ENCODE measurements at regions not wholly inside any gene's neighbourhood (a gene's known extent, or its start where the extent isn't known, plus 50 kb on each side); places are given as distances from the start of the nearest gene placed in this dataset.

DNA sequence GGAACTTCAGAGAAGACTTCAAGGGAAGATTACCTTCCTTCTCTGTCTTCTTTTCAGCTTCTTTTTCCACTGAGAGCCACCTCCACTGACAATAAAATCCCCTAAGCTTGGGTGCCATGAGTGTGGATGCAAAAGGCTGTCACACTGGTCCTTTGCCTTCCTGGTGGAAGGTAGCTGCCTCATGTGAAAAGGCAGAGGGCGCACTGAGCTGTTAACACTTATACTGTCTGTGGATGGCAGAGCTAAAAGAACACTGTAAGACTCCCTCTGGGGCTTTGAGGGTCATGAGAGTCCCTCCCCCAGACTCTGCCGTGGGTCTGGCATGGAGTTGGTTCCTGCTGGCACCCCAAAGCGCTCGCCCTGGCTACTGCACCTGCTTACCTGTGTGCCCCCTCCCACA is 536.7 kb upstream of the IMPG1 start:
- H4K20me1 ChIP-seq (ENCODE audit: insufficient read depth, low read length) = no peaks in the 10 kb centered on the region
- H3K79me2 ChIP-seq (ENCODE audit: low read length) = no peaks in the 10 kb centered on the region
- no peak overlapping the region for H3K27ac ChIP-seq (ENCODE audit: low read length)
- no peak overlapping the region for H3K9ac ChIP-seq (ENCODE audit: low read length)
- no peaks in the 10 kb centered on the region for H3K27me3 ChIP-seq (ENCODE audit: low read depth, low read length)
- TF ChIP-seq EZH2phosphoT487 (IDR thresholded peaks at IDR 0.05; ENCODE audit: low read depth) = no peak
- TF ChIP-seq, protein P1, sequence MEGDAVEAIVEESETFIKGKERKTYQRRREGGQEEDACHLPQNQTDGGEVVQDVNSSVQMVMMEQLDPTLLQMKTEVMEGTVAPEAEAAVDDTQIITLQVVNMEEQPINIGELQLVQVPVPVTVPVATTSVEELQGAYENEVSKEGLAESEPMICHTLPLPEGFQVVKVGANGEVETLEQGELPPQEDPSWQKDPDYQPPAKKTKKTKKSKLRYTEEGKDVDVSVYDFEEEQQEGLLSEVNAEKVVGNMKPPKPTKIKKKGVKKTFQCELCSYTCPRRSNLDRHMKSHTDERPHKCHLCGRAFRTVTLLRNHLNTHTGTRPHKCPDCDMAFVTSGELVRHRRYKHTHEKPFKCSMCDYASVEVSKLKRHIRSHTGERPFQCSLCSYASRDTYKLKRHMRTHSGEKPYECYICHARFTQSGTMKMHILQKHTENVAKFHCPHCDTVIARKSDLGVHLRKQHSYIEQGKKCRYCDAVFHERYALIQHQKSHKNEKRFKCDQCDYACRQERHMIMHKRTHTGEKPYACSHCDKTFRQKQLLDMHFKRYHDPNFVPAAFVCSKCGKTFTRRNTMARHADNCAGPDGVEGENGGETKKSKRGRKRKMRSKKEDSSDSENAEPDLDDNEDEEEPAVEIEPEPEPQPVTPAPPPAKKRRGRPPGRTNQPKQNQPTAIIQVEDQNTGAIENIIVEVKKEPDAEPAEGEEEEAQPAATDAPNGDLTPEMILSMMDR (IDR thresholded peaks at IDR 0.05; ENCODE audit: low read depth, low read length) = no peak
- no peak overlapping the region for H3K4me3 ChIP-seq (ENCODE audit: low read length)
- H3K36me3 ChIP-seq (replicated peaks; ENCODE audit: low read depth, low read length) = no peaks in the 10 kb centered on the region
- peaks cover 5% of the 10 kb centered on the region; the same call in 1 of the 2 replicates for H3K4me1 ChIP-seq (ENCODE audit: low read length)
- 0 out of 2 replicates have a peak, but pooled peaks cover 3% of the 10 kb centered on the region for H3K9me3 ChIP-seq (ENCODE audit: insufficient read depth, low read length)
- no peak overlapping the region for H3K4me2 ChIP-seq (ENCODE audit: low read length)
- H2AFZ ChIP-seq (ENCODE audit: low read depth, low read length) = no peak overlapping the region

DNA sequence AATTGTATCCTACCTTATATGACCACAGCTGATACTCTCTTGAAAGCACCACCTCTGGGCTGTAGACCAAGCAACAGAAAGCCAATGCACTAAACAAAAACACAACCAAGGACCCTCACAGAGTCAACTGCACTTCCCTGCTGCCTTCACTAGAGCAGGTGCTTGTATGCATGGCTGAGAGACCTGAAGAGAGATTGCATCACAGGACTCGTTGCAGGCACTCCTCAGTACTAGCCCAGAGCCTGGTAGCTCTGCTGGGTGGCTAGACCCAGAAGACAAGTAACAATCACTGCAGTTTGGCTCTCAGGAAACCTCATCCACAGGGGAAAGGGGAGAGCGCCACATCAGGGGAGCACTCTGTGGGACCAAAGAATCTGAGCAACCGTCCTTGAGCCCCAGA is 521.6 kb upstream of the IMPG1 start:
- TF ChIP-seq, protein P1 (IDR thresholded peaks at IDR 0.05; ENCODE audit: low read depth, low read length) = no peak
- no peak for TF ChIP-seq EZH2phosphoT487 (IDR thresholded peaks at IDR 0.05; ENCODE audit: low read depth)
- no peak overlapping the region for H3K9ac ChIP-seq (ENCODE audit: low read length)
- no peak overlapping the region for H3K27ac ChIP-seq (ENCODE audit: low read length)
- no peak overlapping the region for H3K4me2 ChIP-seq (ENCODE audit: low read length)
- H3K27me3 ChIP-seq (ENCODE audit: low read depth, low read length) = no peaks in the 10 kb centered on the region
- no peaks in the 10 kb centered on the region for H4K20me1 ChIP-seq (ENCODE audit: insufficient read depth, low read length)
- H3K79me2 ChIP-seq (ENCODE audit: low read length) = no peaks in the 10 kb centered on the region
- H3K4me1 ChIP-seq (ENCODE audit: low read length) = peaks cover 20% of the 10 kb centered on the region
- no peak overlapping the region for H2AFZ ChIP-seq (ENCODE audit: low read depth, low read length)
- H3K4me3 ChIP-seq (ENCODE audit: low read length) = no peak overlapping the region
- H3K36me3 ChIP-seq (replicated peaks; ENCODE audit: low read depth, low read length) = peaks cover 5% of the 10 kb centered on the region
- H3K9me3 ChIP-seq (ENCODE audit: insufficient read depth, low read length) = no peaks in the 10 kb centered on the region

DNA sequence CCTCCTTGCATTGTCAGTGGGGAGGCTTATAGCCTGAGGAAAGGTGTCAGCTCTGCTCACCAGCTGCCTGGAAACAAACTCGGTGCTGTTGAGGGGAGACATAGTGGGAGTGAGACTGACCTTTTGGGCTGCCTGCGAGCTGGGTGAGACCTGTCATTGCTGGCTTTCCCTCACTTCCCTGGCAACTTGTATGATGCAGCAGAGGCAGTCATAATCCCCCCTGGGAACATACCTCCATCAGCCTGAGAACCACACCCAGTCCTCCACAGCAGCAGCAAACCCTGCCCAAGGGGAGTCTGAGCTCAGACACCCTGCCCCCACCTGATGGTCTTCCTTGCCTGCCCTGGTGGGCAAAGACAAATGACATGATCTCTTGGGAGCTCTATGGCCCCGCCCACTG is 521.2 kb upstream of the IMPG1 start:
- no peak overlapping the region for H3K4me2 ChIP-seq (ENCODE audit: low read length)
- no peak overlapping the region for H3K27ac ChIP-seq (ENCODE audit: low read length)
- H3K9me3 ChIP-seq (ENCODE audit: insufficient read depth, low read length) = no peaks in the 10 kb centered on the region
- no peak overlapping the region for H3K9ac ChIP-seq (ENCODE audit: low read length)
- H3K36me3 ChIP-seq (replicated peaks; ENCODE audit: low read depth, low read length) = peaks cover 3% of the 10 kb centered on the region
- peak overlapping the region; percentile 45; the same call in 1 of the 2 replicates for H2AFZ ChIP-seq (ENCODE audit: low read depth, low read length)
- H3K4me3 ChIP-seq (ENCODE audit: low read length) = no peak overlapping the region
- TF ChIP-seq EZH2phosphoT487 (IDR thresholded peaks at IDR 0.05; ENCODE audit: low read depth) = no peak
- TF ChIP-seq, protein P1 (IDR thresholded peaks at IDR 0.05; ENCODE audit: low read depth, low read length) = no peak
- peaks cover 15% of the 10 kb centered on the region for H3K4me1 ChIP-seq (ENCODE audit: low read length)
- H3K27me3 ChIP-seq (ENCODE audit: low read depth, low read length) = no peaks in the 10 kb centered on the region
- no peaks in the 10 kb centered on the region for H3K79me2 ChIP-seq (ENCODE audit: low read length)
- no peaks in the 10 kb centered on the region for H4K20me1 ChIP-seq (ENCODE audit: insufficient read depth, low read length)

DNA sequence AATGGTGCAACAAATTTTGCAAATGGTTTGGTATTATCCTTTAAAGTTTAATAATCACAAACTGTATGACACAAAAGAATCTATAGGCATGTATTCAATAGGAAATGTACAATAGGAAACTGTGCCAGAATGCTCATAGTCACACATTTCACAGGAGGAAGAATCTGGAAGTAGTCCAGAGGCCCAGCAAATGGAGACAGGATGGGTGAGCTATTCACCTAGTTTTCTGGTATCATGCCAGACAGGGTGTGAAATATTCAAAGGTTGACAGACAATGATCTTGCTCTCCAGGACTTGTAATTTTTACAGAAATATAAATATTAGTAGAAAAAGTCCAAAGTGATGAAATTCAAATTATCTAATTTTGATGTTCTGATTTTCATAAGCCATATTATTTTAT is 520.1 kb upstream of the IMPG1 start:
- H3K36me3 ChIP-seq (replicated peaks; ENCODE audit: low read depth, low read length) = no peaks in the 10 kb centered on the region
- H3K27ac ChIP-seq (ENCODE audit: low read length) = no peak overlapping the region
- H3K4me3 ChIP-seq (ENCODE audit: low read length) = no peak overlapping the region
- no peaks in the 10 kb centered on the region for H3K27me3 ChIP-seq (ENCODE audit: low read depth, low read length)
- no peaks in the 10 kb centered on the region for H3K79me2 ChIP-seq (ENCODE audit: low read length)
- no peak overlapping the region for H3K9ac ChIP-seq (ENCODE audit: low read length)
- H3K4me1 ChIP-seq (ENCODE audit: low read length) = peaks cover 15% of the 10 kb centered on the region
- no peak for TF ChIP-seq EZH2phosphoT487 (IDR thresholded peaks at IDR 0.05; ENCODE audit: low read depth)
- TF ChIP-seq, protein P1 (IDR thresholded peaks at IDR 0.05; ENCODE audit: low read depth, low read length) = no peak
- no peaks in the 10 kb centered on the region for H3K9me3 ChIP-seq (ENCODE audit: insufficient read depth, low read length)
- H2AFZ ChIP-seq (ENCODE audit: low read depth, low read length) = no peak overlapping the region
- no peak overlapping the region for H3K4me2 ChIP-seq (ENCODE audit: low read length)
- H4K20me1 ChIP-seq (ENCODE audit: insufficient read depth, low read length) = no peaks in the 10 kb centered on the region

Data from OCI-LY3 (cell line).